A549 (cell line): ENCODE measurements at regions not wholly inside any gene's neighbourhood (a gene's known extent, or its start where the extent isn't known, plus 50 kb on each side); places are given as distances from the start of the nearest gene placed in this dataset.

Experiments
- ATAC-seq, 2 experiments: fragments of 200-7000 bp in 1 of 2; fragments of >200 bp in 1 of 2; cut with Nextera tagmentation in 1 of 2; cut with Tn5 transposase in 1 of 2; 3 replicates each; pipeline versions ENCODE4 v1.8.0 to v1.9.1; 2018 to 2020; ENCODE audit warnings: mild to moderate bottlenecking in 1 of 2, moderate library complexity in 1 of 2
- CTCF ChIA-PET: fragments of 300-600 bp; sonication (Branson Sonifier 250); formaldehyde crosslinking; extraction: SDS; loops from one replicate; lab custom pipeline; 2021; ENCODE audit warnings: antibody characterized with exemption, inconsistent platforms; lab: Yijun Ruan, JAX
- POLR2A ChIA-PET: fragments of 350-600 bp; formaldehyde crosslinking; extraction: SDS; loops from one replicate; lab custom pipeline; 2021; ENCODE audit warnings: antibody characterized with exemption, inconsistent platforms; lab: Yijun Ruan, JAX
- DNase-seq, 2 experiments: peaks; one replicate each; pipeline versions ENCODE4 v3.0.0 to v3.0.0-alpha.2; 2011 to 2016; ENCODE audit warnings: low read depth in 1 of 2, low spot score in 1 of 2
- FAIRE-seq: peaks from 2 replicates; lab custom pipeline; 2011; peaks lifted over from hg19 to GRCh38; lab: Jason Lieb, UNC
- H3K27ac ChIP-seq, 2 experiments: fragments of >200 bp; sonication (Bioruptor Twin); formaldehyde crosslinking; 3 replicates each; pipeline ENCODE4 v1.5.1; 2016 to 2017
- H3K4me1 ChIP-seq: fragments of >200 bp; sonication (Bioruptor Twin); formaldehyde crosslinking; 3 replicates; pipeline ENCODE4 v1.6.1; 2016
- H3K4me2 ChIP-seq: fragments of >200 bp; sonication (Bioruptor Twin); formaldehyde crosslinking; 3 replicates; pipeline ENCODE4 v1.6.1; 2016
- H3K4me3 ChIP-seq: fragments of >200 bp; sonication (Bioruptor Twin); formaldehyde crosslinking; 3 replicates; pipeline ENCODE4 v1.5.1; 2016
- H3K9me3 ChIP-seq: fragments of >200 bp; sonication (Bioruptor Twin); formaldehyde crosslinking; 3 replicates; pipeline ENCODE4 v1.6.1; 2016
- BCL3 ChIP-seq: fragments of >200 bp; sonication (Bioruptor Twin); formaldehyde crosslinking; IDR thresholded peaks from 3 replicates; pipeline ENCODE4 v1.6.1; 2016
- BHLHE40 ChIP-seq: IDR thresholded peaks from 2 replicates; pipeline ENCODE4 v1.6.1; 2012; ENCODE audit warnings: low read depth, low read length, inconsistent platforms
- E2F6 ChIP-seq: IDR thresholded peaks from 2 replicates; pipeline ENCODE4 v1.6.1; 2012; ENCODE audit warnings: low read depth, borderline replicate concordance
- EP300 ChIP-seq, 2 experiments: fragments of >200 bp; sonication (Bioruptor Twin); formaldehyde crosslinking; IDR thresholded peaks; 2 replicates in 1 of 2; 3 replicates in 1 of 2; pipeline ENCODE4 v1.6.1; 2016 to 2017
- ESRRA ChIP-seq: fragments of 150-350 bp; IDR thresholded peaks from 2 replicates; pipeline ENCODE4 v1.6.1; 2014; ENCODE audit warnings: mild to moderate bottlenecking, low read length, borderline replicate concordance
- FOSL2 ChIP-seq, 2 experiments: fragments of 450-650 bp in 1 of 2; fragments of >200 bp in 1 of 2; sonication (Bioruptor Twin) in 1 of 2; formaldehyde crosslinking; IDR thresholded peaks; 2 replicates each; pipeline versions ENCODE4 v1.5.0 to v1.6.1; 2016 to 2020; ENCODE audit warnings: mild to moderate bottlenecking in 1 of 2, moderate library complexity in 1 of 2
- HDAC2 ChIP-seq: fragments of 200-600 bp; sonication (generic); IDR thresholded peaks from 2 replicates; pipeline ENCODE4 v1.6.1; 2016
- HEYL ChIP-seq: fragments of 250-450 bp; sonication (Bioruptor Pico); IDR thresholded peaks from 2 replicates; pipeline ENCODE4 v1.8.0; 2021; ENCODE audit warnings: mild to moderate bottlenecking, moderate library complexity
- HOXB13 ChIP-seq: fragments of 250-450 bp; sonication (Bioruptor Pico); IDR thresholded peaks from 2 replicates; pipeline ENCODE4 v1.5.0; 2020; ENCODE audit warnings: low read depth, mild to moderate bottlenecking, moderate library complexity
- JUNB ChIP-seq: fragments of >200 bp; sonication (Bioruptor Twin); formaldehyde crosslinking; IDR thresholded peaks from 2 replicates; pipeline ENCODE4 v1.6.1; 2016
- KDM5A ChIP-seq: fragments of 200-600 bp; sonication (generic); IDR thresholded peaks from 2 replicates; pipeline ENCODE4 v1.6.1; 2016; ENCODE audit warnings: antibody characterized with exemption, mild to moderate bottlenecking
- MAFK ChIP-seq: fragments of 450-650 bp; IDR thresholded peaks from 2 replicates; pipeline ENCODE4 v1.6.1; 2014; ENCODE audit not compliant: partially characterized antibody
- MAZ ChIP-seq: fragments of 150-350 bp; IDR thresholded peaks from 2 replicates; pipeline ENCODE4 v1.6.1; 2014; ENCODE audit warnings: antibody characterized with exemption, low read depth, low read length, borderline replicate concordance
- PBX3 ChIP-seq: IDR thresholded peaks from 2 replicates; pipeline ENCODE4 v1.6.1; 2012
- POLR2A ChIP-seq: IDR thresholded peaks from 2 replicates; pipeline ENCODE4 v1.6.1; 2012; ENCODE audit warnings: mild to moderate bottlenecking, low read length
- RAD21 ChIP-seq, 2 experiments: fragments of >200 bp in 1 of 2; sonication (Bioruptor Twin) in 1 of 2; formaldehyde crosslinking in 1 of 2; IDR thresholded peaks in 1 of 2; conservative IDR thresholded peaks in 1 of 2; 2 replicates in 1 of 2; 3 replicates in 1 of 2; pipeline ENCODE4 v1.6.1; 2012 to 2018; ENCODE audit warnings: inconsistent platforms in 1 of 2
- RCOR1 ChIP-seq: fragments of 150-350 bp; IDR thresholded peaks from 2 replicates; pipeline ENCODE4 v1.6.1; 2014; ENCODE audit warnings: antibody characterized with exemption, low read length, low read depth
- RFX5 ChIP-seq: fragments of 450-650 bp; IDR thresholded peaks from 2 replicates; pipeline ENCODE4 v1.7.1; 2014; ENCODE audit warnings: antibody characterized with exemption, mild to moderate bottlenecking, moderate library complexity
- RNF2 ChIP-seq: fragments of 200-600 bp; sonication (generic); IDR thresholded peaks from 2 replicates; pipeline ENCODE4 v1.6.1; 2016; ENCODE audit warnings: low read depth, mild to moderate bottlenecking, antibody characterized with exemption, moderate library complexity, borderline replicate concordance
- SMC3 ChIP-seq: fragments of >200 bp; sonication (Bioruptor Twin); formaldehyde crosslinking; IDR thresholded peaks from 3 replicates; pipeline ENCODE4 v1.6.1; 2018; ENCODE audit warnings: inconsistent platforms
- ZNF302 ChIP-seq: fragments of 250-450 bp; sonication (Bioruptor Pico); IDR thresholded peaks from 2 replicates; pipeline ENCODE4 v1.9.0; 2021; ENCODE audit warnings: inconsistent platforms, mild to moderate bottlenecking, moderate library complexity
- WGBS: methylation state at CpG from one replicate; pipeline ENCODE4 v1.1.6; 2017; ENCODE audit errors: missing lambda C conversion rate; 5-methylcytosine and 5-hydroxymethylcytosine counted together

GRCh38 chr7:131077735-131078134, 249.9 kb upstream of the MKLN1 start:
- H3K4me1 ChIP-seq: peaks cover 20% of the 10 kb centered on the region; the same call in 2 of the 3 replicates
- POLR2A ChIA-PET: no interaction called here
- CTCF ChIA-PET: no interaction called here
- no peaks in the 10 kb centered on the region for H3K9me3 ChIP-seq
- no peak overlapping the region for H3K27ac ChIP-seq
- H3K4me2 ChIP-seq: no peak overlapping the region
- H3K4me3 ChIP-seq: no peak overlapping the region
- no peak for ATAC-seq
- 74% methylated on average over 4 of the region's 4 CpGs for WGBS
- no peak for TF ChIP-seq SMC3
- no peak for TF ChIP-seq KDM5A
- TF ChIP-seq RAD21 (conservative IDR thresholded peaks at IDR 0.05 in 1 of 2, IDR thresholded peaks at IDR 0.05 in 1 of 2): no peak
- TF ChIP-seq ZNF302 (CRISPR knock-in tag): no peak
- TF ChIP-seq ESRRA: no peak
- TF ChIP-seq BCL3: no peak
- TF ChIP-seq HOXB13 (CRISPR knock-in tag): no peak
- TF ChIP-seq EP300 (IDR thresholded peaks at IDR 0.05): no peak
- no peak for TF ChIP-seq PBX3
- TF ChIP-seq RFX5: no peak
- DNase-seq: no peak
- no peak for FAIRE-seq

GRCh38 chr7:131080754-131081153, 246.9 kb upstream of the MKLN1 start:
- FAIRE-seq (no peak), DNase-seq (no peak), ATAC-seq (no peak)
- ChIA-PET CTCF (interaction anchor here (0.8 to 0.9 kb wide), 2 partner anchors 9 to 344 kb away, joined by 3 read pairs; no protein-coding TSS in a partner anchor), POLR2A (no interaction called here)
- WGBS: 91% methylated on average over 5 of the region's 5 CpGs
- H3K4me2 ChIP-seq: no peak overlapping the region
- H3K9me3 ChIP-seq: no peaks in the 10 kb centered on the region
- no peak overlapping the region for H3K4me3 ChIP-seq
- peaks cover 19% of the 10 kb centered on the region; the same call in 2 of the 3 replicates for H3K4me1 ChIP-seq
- H3K27ac ChIP-seq: no peak overlapping the region
- TF ChIP-seq EP300 (IDR thresholded peaks at IDR 0.05): no peak
- no peak for TF ChIP-seq JUNB
- TF ChIP-seq E2F6: no peak
- no peak for TF ChIP-seq RCOR1
- TF ChIP-seq MAZ: no peak
- no peak for TF ChIP-seq RFX5
- TF ChIP-seq MAFK: no peak

GRCh38 chr7:131081308-131081707, 246.4 kb upstream of the MKLN1 start:
- H3K4me3 ChIP-seq: no peak overlapping the region
- peaks cover 15% of the 10 kb centered on the region; the same call in 2 of the 3 replicates for H3K4me1 ChIP-seq
- DNase-seq (no peak), FAIRE-seq (no peak), ATAC-seq (no peak)
- ChIA-PET CTCF (interaction anchor here (0.9 kb wide), 1 partner anchor 56 kb away, joined by 3 read pairs; no protein-coding TSS in a partner anchor), POLR2A (no interaction called here)
- TF ChIP-seq POLR2A (no peak), KDM5A (no peak), PBX3 (no peak), RNF2 (no peak), HEYL (CRISPR knock-in tag) (no peak), BHLHE40 (no peak), FOSL2 (IDR thresholded peaks at IDR 0.05) (no peak), FOSL2 (CRISPR knock-in tag; IDR thresholded peaks at IDR 0.05) (no peak), HDAC2 (no peak), E2F6 (no peak)
- H3K9me3 ChIP-seq: no peaks in the 10 kb centered on the region
- no peak overlapping the region for H3K4me2 ChIP-seq
- WGBS: 95% methylated on average over 1 of the region's 1 CpG
- no peak overlapping the region for H3K27ac ChIP-seq
